GM18505 (cell line): ENCODE measurements at regions not wholly inside any gene's neighbourhood (a gene's known extent, or its start where the extent isn't known, plus 50 kb on each side); places are given as distances from the start of the nearest gene placed in this dataset.

Experiments used
- ATAC-seq: cut with Tn5 transposase; IDR thresholded peaks from one replicate; pipeline ENCODE4 v1.9.1; 2021; ENCODE audit not compliant: unreplicated experiment
- POLR2A ChIP-seq: IDR thresholded peaks from 4 replicates; pipeline ENCODE4 v1.6.1; 2011; ENCODE audit warnings: borderline replicate concordance; ENCODE audit not compliant: insufficient read depth, insufficient read length; ENCODE audit errors: extremely low read depth

- no peak for TF ChIP-seq POLR2A
- no peak for ATAC-seq
Measured at GRCh38 chr13:26475176-26476110, 82.0 kb upstream of the WASF3 start.

- ATAC-seq = no peak
- TF ChIP-seq POLR2A = no peak
Measured at GRCh38 chr13:26476111-26476781, 81.2 kb upstream of the WASF3 start.

GRCh38 chr13:26476782-26477142 is 80.7 kb upstream of the WASF3 start:
- ATAC-seq = no peak
- TF ChIP-seq POLR2A = no peak

GRCh38 chr13:26477681-26478080 is 79.8 kb upstream of the WASF3 start:
- no peak for ATAC-seq
- TF ChIP-seq POLR2A = no peak

GRCh38 chr13:26480246-26480855 is 77.1 kb upstream of the WASF3 start:
- ATAC-seq = no peak
- no peak for TF ChIP-seq POLR2A

GRCh38 chr13:26482451-26483197 is 74.9 kb upstream of the WASF3 start:
- peak; percentile 56 for ATAC-seq
- TF ChIP-seq POLR2A = no peak

GRCh38 chr13:26483546-26483945 is 73.9 kb upstream of the WASF3 start:
- no peak for ATAC-seq
- no peak for TF ChIP-seq POLR2A

GRCh38 chr13:26484196-26484595 is 73.3 kb upstream of the WASF3 start:
- no peak for TF ChIP-seq POLR2A
- no peak for ATAC-seq

GRCh38 chr13:26485288-26485687 is 72.2 kb upstream of the WASF3 start:
- no peak for TF ChIP-seq POLR2A
- ATAC-seq = no peak

- TF ChIP-seq POLR2A = no peak
- no peak for ATAC-seq
Measured at GRCh38 chr13:26485786-26486185, 71.7 kb upstream of the WASF3 start.

GRCh38 chr13:26486550-26486949 is 70.9 kb upstream of the WASF3 start:
- TF ChIP-seq POLR2A = no peak
- ATAC-seq = no peak

- no peak for ATAC-seq
- no peak for TF ChIP-seq POLR2A
Measured at GRCh38 chr13:26487781-26488180, 69.7 kb upstream of the WASF3 start.
